Stimulated activated CD8-positive, alpha-beta memory T cell treated with anti-CD3 and anti-CD28 coated beads, Interleukin-12 subunit alpha, Interleukin-12 subunit beta, amount 100 ng/mL, for 4 hours (primary cell): ENCODE measurements at regions not wholly inside any gene's neighbourhood (a gene's known extent, or its start where the extent isn't known, plus 50 kb on each side); places are given as distances from the start of the nearest gene placed in this dataset.
"Not testable (repeated sequence)": the region's sequence is repeated elsewhere in the genome, so short reads cannot be mapped to it uniquely, and the experiment has no call there.

Experiments
- DNase-seq: peaks from one replicate; pipeline ENCODE4 v3.0.0-alpha.2; 2020; ENCODE audit warnings: low read depth

GRCh38 chr5:164119806-164120447 lies 614.5 kb downstream of the MAT2B start:
- DNase-seq, result no peak

- no peak for DNase-seq
These were observed 622.1 kb downstream of the MAT2B start for GRCh38 chr5:164127527-164127926.

GRCh38 chr5:164132358-164132757 lies 626.9 kb downstream of the MAT2B start:
- no peak for DNase-seq

GRCh38 chr5:164137095-164137494 lies 631.7 kb downstream of the MAT2B start:
- no peak for DNase-seq

GRCh38 chr5:164139423-164139822 lies 634.0 kb downstream of the MAT2B start:
- DNase-seq, result no peak

GRCh38 chr5:164145458-164145857 lies 640.0 kb downstream of the MAT2B start:
- DNase-seq, result no peak

- DNase-seq, result no peak
These were observed 640.8 kb downstream of the MAT2B start for GRCh38 chr5:164146223-164146622.

- DNase-seq, result no peak
These were observed 642.9 kb downstream of the MAT2B start for GRCh38 chr5:164148292-164148691.

GRCh38 chr5:164152539-164152938 lies 647.1 kb downstream of the MAT2B start:
- not testable (repeated sequence) for DNase-seq

- no peak for DNase-seq
These were observed 648.2 kb downstream of the MAT2B start for GRCh38 chr5:164153469-164154172.

- no peak for DNase-seq
These were observed 665.4 kb downstream of the MAT2B start for GRCh38 chr5:164170814-164171213.

- DNase-seq, result no peak
These were observed 669.7 kb downstream of the MAT2B start for GRCh38 chr5:164175083-164175482.

- no peak for DNase-seq
These were observed 674.0 kb downstream of the MAT2B start for GRCh38 chr5:164179406-164179805.

- DNase-seq, result no peak
These were observed 676.2 kb downstream of the MAT2B start for GRCh38 chr5:164181604-164182003.

- no peak for DNase-seq
These were observed 678.7 kb downstream of the MAT2B start for GRCh38 chr5:164184158-164184557.

GRCh38 chr5:164185000-164185399 lies 679.6 kb downstream of the MAT2B start:
- no peak for DNase-seq

- DNase-seq, result no peak
These were observed 681.1 kb downstream of the MAT2B start for GRCh38 chr5:164186550-164186949.

GRCh38 chr5:164187785-164188184 lies 682.4 kb downstream of the MAT2B start:
- no peak for DNase-seq

- no peak for DNase-seq
These were observed 683.3 kb downstream of the MAT2B start for GRCh38 chr5:164188733-164189148.

GRCh38 chr5:164191240-164191639 lies 685.8 kb downstream of the MAT2B start:
- DNase-seq, result no peak

- DNase-seq, result no peak
These were observed 696.9 kb downstream of the MAT2B start for GRCh38 chr5:164202338-164202737.

- DNase-seq, result no peak
These were observed 698.3 kb downstream of the MAT2B start for GRCh38 chr5:164203581-164204225.

GRCh38 chr5:164204338-164204946 lies 699.0 kb downstream of the MAT2B start:
- DNase-seq, result no peak
